ENCODE measurements at regions not wholly inside any gene's neighbourhood (a gene's known extent, or its start where the extent isn't known, plus 50 kb on each side); places are given as distances from the start of the nearest gene placed in this dataset.

DNA sequence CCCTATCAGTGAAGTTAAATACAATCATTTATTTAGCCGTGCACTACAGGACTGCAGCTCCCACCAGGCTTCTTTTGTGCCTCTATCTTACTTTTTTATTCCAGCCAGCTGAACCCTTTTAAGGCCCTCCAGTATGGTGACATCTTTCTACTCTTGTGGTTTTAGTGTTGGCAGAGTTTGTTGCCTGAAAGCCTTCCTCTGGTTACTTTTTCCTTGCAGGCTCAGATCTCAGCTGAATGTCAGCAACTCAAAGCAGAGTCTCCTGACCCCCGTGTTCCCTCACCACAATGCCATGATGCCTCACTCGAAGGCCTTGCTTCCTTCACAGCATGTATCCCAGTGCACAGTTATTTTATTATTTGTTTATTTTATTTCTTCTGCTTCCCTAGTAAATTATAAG lies 818.9 kb upstream of the LCORL start:
- H3K36me3 ChIP-seq = no peaks in the 10 kb centered on the region
- no peak overlapping the region for H3K4me3 ChIP-seq
- no peaks in the 10 kb centered on the region for H3K4me1 ChIP-seq
- H3K9me3 ChIP-seq = no peaks in the 10 kb centered on the region
- H3K27me3 ChIP-seq = no peaks in the 10 kb centered on the region
- intact Hi-C loops (cut with DNase I) = no loop called here
- DNase-seq = no peak
- no peak overlapping the region for H3K27ac ChIP-seq
- no peak for TF ChIP-seq POLR2A (IDR thresholded peaks at IDR 0.05)
- TF ChIP-seq, protein P1, sequence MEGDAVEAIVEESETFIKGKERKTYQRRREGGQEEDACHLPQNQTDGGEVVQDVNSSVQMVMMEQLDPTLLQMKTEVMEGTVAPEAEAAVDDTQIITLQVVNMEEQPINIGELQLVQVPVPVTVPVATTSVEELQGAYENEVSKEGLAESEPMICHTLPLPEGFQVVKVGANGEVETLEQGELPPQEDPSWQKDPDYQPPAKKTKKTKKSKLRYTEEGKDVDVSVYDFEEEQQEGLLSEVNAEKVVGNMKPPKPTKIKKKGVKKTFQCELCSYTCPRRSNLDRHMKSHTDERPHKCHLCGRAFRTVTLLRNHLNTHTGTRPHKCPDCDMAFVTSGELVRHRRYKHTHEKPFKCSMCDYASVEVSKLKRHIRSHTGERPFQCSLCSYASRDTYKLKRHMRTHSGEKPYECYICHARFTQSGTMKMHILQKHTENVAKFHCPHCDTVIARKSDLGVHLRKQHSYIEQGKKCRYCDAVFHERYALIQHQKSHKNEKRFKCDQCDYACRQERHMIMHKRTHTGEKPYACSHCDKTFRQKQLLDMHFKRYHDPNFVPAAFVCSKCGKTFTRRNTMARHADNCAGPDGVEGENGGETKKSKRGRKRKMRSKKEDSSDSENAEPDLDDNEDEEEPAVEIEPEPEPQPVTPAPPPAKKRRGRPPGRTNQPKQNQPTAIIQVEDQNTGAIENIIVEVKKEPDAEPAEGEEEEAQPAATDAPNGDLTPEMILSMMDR (IDR thresholded peaks at IDR 0.05) = no peak
- WGBS, 2 donors = 58 to 62% methylated on average over 3 of the region's 3 CpGs

GRCh38 chr4:18816228-18816895 lies 794.8 kb upstream of the LCORL start:
- no peak overlapping the region for H3K27ac ChIP-seq
- TF ChIP-seq POLR2A (IDR thresholded peaks at IDR 0.05) = no peak
- TF ChIP-seq, protein P1 (IDR thresholded peaks at IDR 0.05) = no peak
- H3K36me3 ChIP-seq = no peaks in the 10 kb centered on the region
- no peaks in the 10 kb centered on the region for H3K9me3 ChIP-seq
- H3K4me3 ChIP-seq = no peak overlapping the region
- no peaks in the 10 kb centered on the region for H3K27me3 ChIP-seq
- no peak for DNase-seq
- H3K4me1 ChIP-seq = no peaks in the 10 kb centered on the region
- intact Hi-C loops (cut with DNase I) = no loop called here
- WGBS, 2 donors = 73 to 74% methylated on average over 4 of the region's 4 CpGs

GRCh38 chr4:18815779-18816173 lies 794.2 kb upstream of the LCORL start:
- Histone ChIP-seq H3K4me1 (no peaks in the 10 kb centered on the region), H3K27ac (no peak overlapping the region), H3K4me3 (no peak overlapping the region), H3K27me3 (no peaks in the 10 kb centered on the region), H3K9me3 (no peaks in the 10 kb centered on the region), H3K36me3 (no peaks in the 10 kb centered on the region)
- TF ChIP-seq POLR2A (IDR thresholded peaks at IDR 0.05) = no peak
- TF ChIP-seq, protein P1 (IDR thresholded peaks at IDR 0.05) = no peak
- intact Hi-C loops (cut with DNase I) = no loop called here
- WGBS, 2 donors = 63 to 83% methylated on average over 1 of the region's 3 CpGs
- no peak for DNase-seq

GRCh38 chr4:18815081-18815778 lies 793.7 kb upstream of the LCORL start:
- no peak for TF ChIP-seq POLR2A (IDR thresholded peaks at IDR 0.05)
- TF ChIP-seq, protein P1 (IDR thresholded peaks at IDR 0.05) = no peak
- H3K27ac ChIP-seq = no peak overlapping the region
- H3K4me3 ChIP-seq = no peak overlapping the region
- no peaks in the 10 kb centered on the region for H3K36me3 ChIP-seq
- DNase-seq = no peak
- H3K9me3 ChIP-seq = no peaks in the 10 kb centered on the region
- no peaks in the 10 kb centered on the region for H3K4me1 ChIP-seq
- intact Hi-C loops (cut with DNase I) = no loop called here
- no peaks in the 10 kb centered on the region for H3K27me3 ChIP-seq
- 63 to 78% methylated on average over 2 of the region's 3 CpGs for WGBS, 2 donors

- intact Hi-C loops (cut with DNase I) = no loop called here
- no peaks in the 10 kb centered on the region for H3K4me1 ChIP-seq
- H3K27me3 ChIP-seq = no peaks in the 10 kb centered on the region
- no peak for DNase-seq
- no peak overlapping the region for H3K27ac ChIP-seq
- TF ChIP-seq, protein P1 (IDR thresholded peaks at IDR 0.05) = no peak
- TF ChIP-seq POLR2A (IDR thresholded peaks at IDR 0.05) = no peak
- no peaks in the 10 kb centered on the region for H3K9me3 ChIP-seq
- H3K4me3 ChIP-seq = no peak overlapping the region
- H3K36me3 ChIP-seq = no peaks in the 10 kb centered on the region
These were observed 792.2 kb upstream of the LCORL start for GRCh38 chr4:18813771-18814170.

Measured in esophagus squamous epithelium (tissue), 5 donors.